Omental fat pad (tissue), 3 donors: ENCODE measurements at regions not wholly inside any gene's neighbourhood (a gene's known extent, or its start where the extent isn't known, plus 50 kb on each side); places are given as distances from the start of the nearest gene placed in this dataset.
"Not testable (repeated sequence)": the region's sequence is repeated elsewhere in the genome, so short reads cannot be mapped to it uniquely, and the experiment has no call there.

Source experiments
- ATAC-seq: fragments of 150-250 bp; one replicate; pipeline ENCODE4 v1.9.1; 2016; ENCODE audit warnings: mild to moderate bottlenecking, moderate library complexity; ENCODE audit not compliant: low FRiP score
- DNase-seq: peaks from one replicate; pipeline ENCODE4 v3.0.0-alpha.2; 2019; ENCODE audit warnings: low spot score
- TF ChIP-seq, protein P1 (sequence below), 3 donors: fragments of 450-650 bp; IDR thresholded peaks; one replicate each; pipeline ENCODE4 v1.5.1; 2016 to 2017; ENCODE audit warnings: antibody characterized with exemption in 3 of 3, mild to moderate bottlenecking in 3 of 3, moderate library complexity in 2 of 3

DNA sequence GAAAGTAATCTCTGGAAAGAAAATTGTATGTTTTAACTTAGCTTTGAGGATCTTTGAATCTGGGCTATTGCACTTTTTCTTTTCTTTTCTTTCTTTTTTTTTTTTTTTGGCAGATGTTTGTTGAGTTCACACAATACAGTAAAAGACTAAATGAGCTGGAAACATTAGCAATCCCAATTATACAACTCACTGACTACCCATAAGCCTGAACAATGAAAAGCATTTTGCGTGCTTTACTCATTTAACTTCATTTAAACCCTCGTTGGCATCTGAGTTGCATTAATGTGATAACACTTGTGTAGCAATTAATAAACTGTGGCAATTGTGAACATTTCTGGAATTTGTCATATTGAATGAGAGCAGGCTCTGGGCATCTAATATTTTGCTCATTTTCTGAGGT, 269.4 kb upstream of the RBMS3 start:
- no peak for ATAC-seq
- TF ChIP-seq, protein P1, sequence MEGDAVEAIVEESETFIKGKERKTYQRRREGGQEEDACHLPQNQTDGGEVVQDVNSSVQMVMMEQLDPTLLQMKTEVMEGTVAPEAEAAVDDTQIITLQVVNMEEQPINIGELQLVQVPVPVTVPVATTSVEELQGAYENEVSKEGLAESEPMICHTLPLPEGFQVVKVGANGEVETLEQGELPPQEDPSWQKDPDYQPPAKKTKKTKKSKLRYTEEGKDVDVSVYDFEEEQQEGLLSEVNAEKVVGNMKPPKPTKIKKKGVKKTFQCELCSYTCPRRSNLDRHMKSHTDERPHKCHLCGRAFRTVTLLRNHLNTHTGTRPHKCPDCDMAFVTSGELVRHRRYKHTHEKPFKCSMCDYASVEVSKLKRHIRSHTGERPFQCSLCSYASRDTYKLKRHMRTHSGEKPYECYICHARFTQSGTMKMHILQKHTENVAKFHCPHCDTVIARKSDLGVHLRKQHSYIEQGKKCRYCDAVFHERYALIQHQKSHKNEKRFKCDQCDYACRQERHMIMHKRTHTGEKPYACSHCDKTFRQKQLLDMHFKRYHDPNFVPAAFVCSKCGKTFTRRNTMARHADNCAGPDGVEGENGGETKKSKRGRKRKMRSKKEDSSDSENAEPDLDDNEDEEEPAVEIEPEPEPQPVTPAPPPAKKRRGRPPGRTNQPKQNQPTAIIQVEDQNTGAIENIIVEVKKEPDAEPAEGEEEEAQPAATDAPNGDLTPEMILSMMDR (IDR thresholded peaks at IDR 0.05), result no peak

DNA sequence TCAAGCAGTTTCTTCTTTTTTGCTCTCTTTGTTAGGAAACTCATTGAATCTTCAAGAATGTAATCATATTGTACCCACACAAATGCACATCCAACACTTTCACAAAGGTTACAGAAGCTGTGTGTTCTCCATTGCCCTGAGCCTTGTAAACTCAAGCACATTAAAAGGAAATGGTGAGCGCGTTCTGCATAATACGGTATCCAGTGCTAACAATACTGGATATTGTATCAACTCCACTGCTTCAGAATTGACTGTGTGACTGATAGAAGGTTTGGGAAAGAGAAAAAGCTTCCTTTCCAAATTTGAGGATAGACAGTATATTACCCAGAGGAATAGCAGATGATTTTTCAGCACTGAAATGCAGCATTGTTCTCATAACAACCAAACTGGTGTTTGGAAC, 268.9 kb upstream of the RBMS3 start:
- DNase-seq, result no peak
- TF ChIP-seq, protein P1 (IDR thresholded peaks at IDR 0.05), result no peak
- ATAC-seq, result no peak

More for the DNA sequence above, 269.4 kb upstream of the RBMS3 start:
- DNase-seq, result no peak

DNA sequence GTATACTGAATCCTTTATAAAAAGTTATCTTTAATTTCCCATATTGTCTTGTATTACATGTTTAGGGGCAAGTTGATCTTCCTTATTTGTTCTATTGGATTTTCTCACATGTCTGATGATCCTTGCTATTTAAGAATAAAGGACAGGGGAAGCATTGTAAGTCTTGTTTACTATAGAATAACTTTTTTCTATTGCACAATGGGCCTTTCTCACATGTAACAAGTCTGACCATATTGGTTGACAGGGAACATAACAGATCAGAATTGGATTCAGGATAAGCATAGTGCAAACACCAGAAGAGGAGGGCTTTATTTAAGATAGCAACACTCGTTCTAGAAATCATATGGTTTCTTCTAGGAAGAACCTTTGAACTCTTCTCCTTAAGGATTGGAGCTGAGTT, 257.9 kb upstream of the RBMS3 start:
- ATAC-seq (no peak), DNase-seq (no peak)
- TF ChIP-seq, protein P1 (IDR thresholded peaks at IDR 0.05), result no peak

DNA sequence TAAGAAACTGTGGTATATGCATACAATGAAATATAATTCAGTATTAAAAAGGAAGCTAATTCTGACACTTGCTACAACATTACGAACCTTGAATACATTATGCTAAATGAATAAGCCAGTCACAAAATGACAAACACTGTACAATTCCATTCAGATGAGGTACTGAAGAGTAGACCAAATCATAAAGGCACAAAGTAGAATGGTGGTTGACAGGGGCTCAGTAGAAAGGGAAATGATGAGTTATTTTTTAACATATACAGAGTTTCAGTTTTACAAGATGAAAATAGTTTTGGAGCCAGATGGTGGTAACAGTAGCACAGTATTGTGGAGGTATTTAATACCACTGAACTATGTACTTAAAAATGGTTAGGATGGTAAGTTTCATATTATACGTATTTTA, 254.6 kb upstream of the RBMS3 start:
- no peak for DNase-seq
- no peak for ATAC-seq
- TF ChIP-seq, protein P1 (IDR thresholded peaks at IDR 0.05), result no peak

DNA sequence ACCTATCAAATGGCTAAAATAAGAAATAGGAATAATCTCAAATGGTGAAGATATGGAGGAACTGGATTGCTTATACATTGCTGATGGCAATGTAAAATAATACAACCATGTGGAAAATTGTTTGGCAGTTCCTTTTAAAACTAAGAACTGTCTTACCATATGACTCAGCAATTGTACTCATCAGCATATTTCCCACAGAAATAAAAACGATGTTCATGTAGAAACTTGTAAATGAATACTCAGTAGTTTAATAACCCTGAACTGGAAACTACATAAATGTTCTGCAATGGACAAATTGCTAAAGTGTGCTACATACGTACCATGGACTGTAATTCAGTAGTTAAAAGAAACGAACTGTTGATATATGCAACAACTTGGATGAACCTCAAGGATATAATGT, 253.9 kb upstream of the RBMS3 start:
- no peak for ATAC-seq

DNA sequence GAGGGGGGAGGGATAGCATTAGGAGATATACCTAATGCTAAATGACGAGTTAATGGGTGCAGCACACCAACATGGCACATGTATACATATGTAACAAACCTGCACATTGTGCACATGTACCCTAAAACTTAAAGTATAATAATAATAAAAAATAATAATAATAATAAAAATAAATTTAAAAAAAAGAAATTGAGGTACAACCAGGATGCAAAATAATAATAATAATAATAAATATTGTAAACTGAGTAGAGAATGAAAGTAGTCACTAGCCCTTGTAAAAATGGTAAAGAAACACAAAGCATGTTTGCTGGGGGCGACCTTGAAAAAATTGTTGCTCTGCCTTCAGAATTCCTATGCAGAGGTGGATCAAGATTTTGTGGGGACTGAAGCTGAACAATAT, 249.7 kb upstream of the RBMS3 start:
- not testable (repeated sequence) for DNase-seq, ATAC-seq

More for the DNA sequence above, 253.9 kb upstream of the RBMS3 start:
- TF ChIP-seq, protein P1 (IDR thresholded peaks at IDR 0.05), result no peak
- DNase-seq, result no peak

DNA sequence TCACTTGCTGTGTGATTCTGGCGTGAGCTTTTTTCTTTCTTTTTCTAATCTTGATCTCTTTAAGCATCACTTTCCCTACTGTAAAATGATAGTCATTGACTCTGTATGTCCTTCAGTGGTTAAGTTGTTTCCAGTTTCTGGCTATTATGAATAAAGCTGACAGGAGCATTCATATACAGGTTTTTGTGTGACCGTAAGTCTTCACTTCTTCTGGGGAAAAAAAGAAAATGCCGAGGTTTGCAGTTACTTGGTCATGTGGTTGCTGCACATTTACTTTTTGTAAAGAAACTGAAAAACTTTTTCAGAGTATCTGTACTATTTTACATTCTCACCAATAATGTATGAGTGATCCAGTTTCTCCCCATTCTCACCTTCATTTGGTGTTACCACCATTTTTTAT, 247.4 kb upstream of the RBMS3 start:
- TF ChIP-seq, protein P1 (IDR thresholded peaks at IDR 0.05), result no peak
- DNase-seq (no peak), ATAC-seq (no peak)

DNA sequence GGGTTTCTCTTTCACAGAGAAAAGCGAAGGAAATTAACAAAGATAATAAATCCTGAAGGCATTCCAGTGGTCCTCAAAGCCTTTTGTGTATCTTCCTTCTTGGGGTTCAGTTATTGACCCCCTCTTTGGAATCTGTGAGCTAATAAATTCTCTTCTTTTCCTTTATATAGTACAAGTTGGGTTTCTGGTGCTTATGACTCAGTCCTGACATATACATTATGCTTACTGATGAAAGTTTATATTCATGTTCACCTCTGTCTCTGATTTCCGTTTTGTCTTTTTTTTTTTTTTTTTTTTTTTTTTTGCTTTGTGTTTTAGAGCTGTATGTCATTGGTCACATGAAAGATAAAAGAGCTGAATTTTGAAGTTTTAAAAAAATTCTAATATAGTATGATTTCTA, 230.7 kb upstream of the RBMS3 start:
- TF ChIP-seq, protein P1 (IDR thresholded peaks at IDR 0.05), result no peak
- DNase-seq (no peak), ATAC-seq (no peak)
